ENCODE measurements at regions not wholly inside any gene's neighbourhood (a gene's known extent, or its start where the extent isn't known, plus 50 kb on each side); places are given as distances from the start of the nearest gene placed in this dataset.

GRCh38 chr15:25095179-25095578 lies 140.4 kb downstream of the SNRPN start:
- Histone ChIP-seq H3K4me2 (ENCODE audit: insufficient read depth in 1 of 2, low read depth in 2 of 2, low read length in 2 of 2) (no peak overlapping the region), H3K9ac (replicated peaks in 1 of 4; ENCODE audit: extremely low read depth in 1 of 4, low read depth in 3 of 4, low read length in 3 of 4) (no peak overlapping the region), H2BK12ac (ENCODE audit: low read depth, low read length) (no peak overlapping the region), H4K91ac (replicated peaks; ENCODE audit: insufficient read length, low read length) (no peak overlapping the region), H3K79me2 (ENCODE audit: control insufficient read depth in 1 of 2, insufficient read depth in 2 of 2, low read length in 2 of 2) (peaks cover 0 to 18% of the 10 kb centered on the region in 2 experiments; a peak in 2 of 4 replicates), H4K5ac (ENCODE audit: insufficient read length, low read depth, low read length) (no peak overlapping the region), H3K4me1 (replicated peaks in 1 of 4; ENCODE audit: control insufficient read depth in 3 of 4, insufficient read depth in 4 of 4, low read length in 3 of 4) (no peaks in the 10 kb centered on the region), H4K20me1 (replicated peaks in 1 of 2; ENCODE audit: control insufficient read depth in 1 of 2, insufficient read depth in 2 of 2, low read length in 2 of 2) (peaks cover 4% of the 10 kb centered on the region in 2 experiments), H3K36me3 (ENCODE audit: control insufficient read depth in 2 of 4, insufficient read depth in 4 of 4, low read length in 3 of 4) (peaks cover 51 to 99% (median 79%) of the 10 kb centered on the region in 4 experiments), H3K23ac (ENCODE audit: insufficient read length) (no peak overlapping the region), H3K4me3 (ENCODE audit: extremely low read depth in 1 of 4, insufficient read depth in 2 of 4, low read depth in 3 of 4, low read length in 4 of 4) (no peak overlapping the region), H3K56ac (replicated peaks; ENCODE audit: insufficient read length, low read depth, low read length) (no peak overlapping the region), H2BK120ac (replicated peaks; ENCODE audit: low read depth, low read length) (no peak overlapping the region), H2AK5ac (ENCODE audit: low read depth, low read length) (no peak overlapping the region), H3K27me3 (replicated peaks in 1 of 4; ENCODE audit: control insufficient read depth in 3 of 4, extremely low read depth in 1 of 4, insufficient read depth in 3 of 4, low read length in 3 of 4) (no peaks in the 10 kb centered on the region), H2BK20ac (ENCODE audit: low read length) (no peak overlapping the region), H2AFZ (ENCODE audit: low read length) (no peak overlapping the region), H3K23me2 (ENCODE audit: low read depth, low read length) (no peaks in the 10 kb centered on the region), H3K79me1 (ENCODE audit: low read depth, low read length) (no peaks in the 10 kb centered on the region), H2BK5ac (ENCODE audit: low read depth, low read length) (no peak overlapping the region), H3K4ac (replicated peaks; ENCODE audit: insufficient read length, low read depth, low read length) (no peak overlapping the region), H2BK15ac (ENCODE audit: low read length) (no peak overlapping the region), H3K14ac (ENCODE audit: insufficient read length) (no peak overlapping the region), H4K8ac (ENCODE audit: extremely low read depth, insufficient read depth, low read length) (no peak overlapping the region), H3K9me3 (ENCODE audit: insufficient read depth in 2 of 2, low read depth in 1 of 2, low read length in 1 of 2) (peaks cover 16 to 31% of the 10 kb centered on the region in 2 experiments; a peak in 3 of 4 replicates), H3K27ac (ENCODE audit: low read depth, low read length) (no peak overlapping the region), H3K18ac (ENCODE audit: extremely low read depth, low read length) (no peak overlapping the region)
- CTCF ChIA-PET (ENCODE audit: partially characterized antibody): interaction anchor here (1.0 kb wide), 1 partner anchor 38 kb away, joined by 4 read pairs; no protein-coding TSS in a partner anchor
- TF ChIP-seq POLR2A (IDR thresholded peaks at IDR 0.05; ENCODE audit: control extremely low read depth in 1 of 2, low read depth in 2 of 2, low read length in 2 of 2): no peak
- no peak for TF ChIP-seq BCL11A (IDR thresholded peaks at IDR 0.05; ENCODE audit: low read depth in 2 of 2, low read length in 2 of 2)
- TF ChIP-seq NRF1 (IDR thresholded peaks at IDR 0.05; ENCODE audit: low read depth, low read length): no peak
- POLR2A ChIA-PET (ENCODE audit: partially characterized antibody): interaction anchor here (0.8 kb wide), 1 partner anchor 24 kb away, joined by 3 read pairs; no protein-coding TSS in a partner anchor
- DNase-seq (ENCODE audit: low read depth in 1 of 2, low spot score in 2 of 2): no peak
- FAIRE-seq: no peak
- 76% methylated on average over 2 of the region's 2 CpGs; no CpG with 5 or more reads in 1 of the 2 experiments for WGBS, 2 experiments (ENCODE audit: extremely low coverage in 1 of 2, insufficient coverage in 1 of 2, insufficient read length in 1 of 2, insufficient replicate concordance in 2 of 2, low coverage in 1 of 2, low lambda C conversion rate in 2 of 2, missing lambda C conversion rate in 1 of 2)
